DOHH2 (cell line): ENCODE measurements at regions not wholly inside any gene's neighbourhood (a gene's known extent, or its start where the extent isn't known, plus 50 kb on each side); places are given as distances from the start of the nearest gene placed in this dataset.

Experiments used
- EZH2phosphoT487 ChIP-seq: fragments of 200-600 bp; sonication (generic); IDR thresholded peaks from 2 replicates; pipeline ENCODE4 v1.6.1; 2017; ENCODE audit warnings: borderline replicate concordance, mild to moderate bottlenecking, antibody characterized with exemption, low read length, moderate library complexity, mixed read lengths
- TF ChIP-seq, protein P1 (sequence below): fragments of 200-600 bp; sonication (generic); IDR thresholded peaks from one replicate; pipeline ENCODE4 v1.5.1; 2014; ENCODE audit warnings: antibody characterized with exemption, mild to moderate bottlenecking, low read depth, low read length; ENCODE audit not compliant: poor library complexity, severe bottlenecking

DNA sequence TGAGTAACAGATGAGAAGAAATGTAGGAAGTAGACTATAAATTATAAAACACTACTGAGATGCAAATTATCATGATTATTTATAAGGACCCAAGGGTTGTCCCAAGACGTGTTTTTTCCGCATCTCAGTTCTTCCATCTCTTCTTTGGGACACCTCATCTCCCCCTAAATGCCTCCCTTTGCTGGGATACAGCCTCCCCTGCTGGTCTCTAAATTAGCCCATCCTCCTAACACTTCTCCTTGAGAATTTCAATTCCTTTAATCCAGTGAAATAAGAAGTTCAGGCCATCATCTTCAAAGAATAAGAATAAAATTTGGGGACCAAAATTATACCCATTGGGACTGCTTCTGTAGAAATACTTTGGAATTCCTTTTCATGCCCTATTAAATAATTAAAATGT, 667.0 kb downstream of the BCL11B start:
- TF ChIP-seq, protein P1, sequence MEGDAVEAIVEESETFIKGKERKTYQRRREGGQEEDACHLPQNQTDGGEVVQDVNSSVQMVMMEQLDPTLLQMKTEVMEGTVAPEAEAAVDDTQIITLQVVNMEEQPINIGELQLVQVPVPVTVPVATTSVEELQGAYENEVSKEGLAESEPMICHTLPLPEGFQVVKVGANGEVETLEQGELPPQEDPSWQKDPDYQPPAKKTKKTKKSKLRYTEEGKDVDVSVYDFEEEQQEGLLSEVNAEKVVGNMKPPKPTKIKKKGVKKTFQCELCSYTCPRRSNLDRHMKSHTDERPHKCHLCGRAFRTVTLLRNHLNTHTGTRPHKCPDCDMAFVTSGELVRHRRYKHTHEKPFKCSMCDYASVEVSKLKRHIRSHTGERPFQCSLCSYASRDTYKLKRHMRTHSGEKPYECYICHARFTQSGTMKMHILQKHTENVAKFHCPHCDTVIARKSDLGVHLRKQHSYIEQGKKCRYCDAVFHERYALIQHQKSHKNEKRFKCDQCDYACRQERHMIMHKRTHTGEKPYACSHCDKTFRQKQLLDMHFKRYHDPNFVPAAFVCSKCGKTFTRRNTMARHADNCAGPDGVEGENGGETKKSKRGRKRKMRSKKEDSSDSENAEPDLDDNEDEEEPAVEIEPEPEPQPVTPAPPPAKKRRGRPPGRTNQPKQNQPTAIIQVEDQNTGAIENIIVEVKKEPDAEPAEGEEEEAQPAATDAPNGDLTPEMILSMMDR: no peak
- no peak for TF ChIP-seq EZH2phosphoT487
